ENCODE measurements at regions not wholly inside any gene's neighbourhood (a gene's known extent, or its start where the extent isn't known, plus 50 kb on each side); places are given as distances from the start of the nearest gene placed in this dataset.

DNA sequence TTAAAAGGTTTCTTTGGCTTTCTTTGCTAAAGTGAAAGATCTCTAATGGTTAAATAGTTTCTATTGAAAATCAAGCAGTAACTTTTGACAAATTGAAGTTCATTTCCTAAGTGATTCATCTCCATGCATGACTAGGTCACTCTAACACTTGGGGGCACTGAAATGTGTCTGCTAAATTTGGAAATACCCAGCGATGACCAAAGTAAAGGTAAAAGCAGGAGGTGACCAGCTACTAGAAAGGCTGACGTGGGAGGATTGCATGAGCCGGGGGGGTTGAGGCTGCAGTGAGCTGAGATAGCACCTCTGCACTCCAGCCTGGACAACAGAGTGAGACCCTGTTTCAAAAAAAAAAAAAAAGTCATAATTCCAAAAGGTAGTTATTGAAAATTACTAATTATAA, 111.8 kb upstream of the GPR141 start:
- TF ChIP-seq, protein P1, sequence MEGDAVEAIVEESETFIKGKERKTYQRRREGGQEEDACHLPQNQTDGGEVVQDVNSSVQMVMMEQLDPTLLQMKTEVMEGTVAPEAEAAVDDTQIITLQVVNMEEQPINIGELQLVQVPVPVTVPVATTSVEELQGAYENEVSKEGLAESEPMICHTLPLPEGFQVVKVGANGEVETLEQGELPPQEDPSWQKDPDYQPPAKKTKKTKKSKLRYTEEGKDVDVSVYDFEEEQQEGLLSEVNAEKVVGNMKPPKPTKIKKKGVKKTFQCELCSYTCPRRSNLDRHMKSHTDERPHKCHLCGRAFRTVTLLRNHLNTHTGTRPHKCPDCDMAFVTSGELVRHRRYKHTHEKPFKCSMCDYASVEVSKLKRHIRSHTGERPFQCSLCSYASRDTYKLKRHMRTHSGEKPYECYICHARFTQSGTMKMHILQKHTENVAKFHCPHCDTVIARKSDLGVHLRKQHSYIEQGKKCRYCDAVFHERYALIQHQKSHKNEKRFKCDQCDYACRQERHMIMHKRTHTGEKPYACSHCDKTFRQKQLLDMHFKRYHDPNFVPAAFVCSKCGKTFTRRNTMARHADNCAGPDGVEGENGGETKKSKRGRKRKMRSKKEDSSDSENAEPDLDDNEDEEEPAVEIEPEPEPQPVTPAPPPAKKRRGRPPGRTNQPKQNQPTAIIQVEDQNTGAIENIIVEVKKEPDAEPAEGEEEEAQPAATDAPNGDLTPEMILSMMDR (IDR thresholded peaks at IDR 0.05): no peak
- TF ChIP-seq POLR2AphosphoS5 (IDR thresholded peaks at IDR 0.05): no peak

All from upper lobe of left lung (tissue), 4 donors.